ENCODE measurements at regions not wholly inside any gene's neighbourhood (a gene's known extent, or its start where the extent isn't known, plus 50 kb on each side); places are given as distances from the start of the nearest gene placed in this dataset.

DNA sequence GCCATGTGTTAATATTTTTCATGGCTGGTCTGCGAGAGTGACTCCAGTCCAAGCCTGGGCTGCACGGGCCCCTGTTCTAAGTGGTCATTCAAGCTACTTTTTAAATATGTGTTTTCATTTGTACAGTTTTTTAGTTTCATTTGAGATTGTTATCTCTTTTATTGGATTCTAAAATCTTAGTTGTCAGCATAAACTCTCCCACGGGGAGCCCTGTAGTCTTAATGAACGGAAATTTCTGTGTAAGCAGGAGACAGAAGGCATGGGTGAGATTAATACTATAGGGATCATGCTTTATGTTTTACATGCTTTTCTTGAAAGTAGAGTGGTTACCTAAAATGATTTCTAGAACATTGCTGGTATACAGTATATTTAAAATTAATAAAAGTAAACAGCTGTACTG lies 373.1 kb upstream of the SLCO3A1 start:
- TF ChIP-seq EZH2 (IDR thresholded peaks at IDR 0.05; ENCODE audit: insufficient read depth, poor library complexity, severe bottlenecking), result no peak
- no peak for TF ChIP-seq EZH2phosphoT487 (IDR thresholded peaks at IDR 0.05; ENCODE audit: insufficient read depth, low read depth)
